ENCODE measurements at regions not wholly inside any gene's neighbourhood (a gene's known extent, or its start where the extent isn't known, plus 50 kb on each side); places are given as distances from the start of the nearest gene placed in this dataset.
"Not testable (repeated sequence)": the region's sequence is repeated elsewhere in the genome, so short reads cannot be mapped to it uniquely, and the experiment has no call there.

- TF ChIP-seq SUZ12 (IDR thresholded peaks at IDR 0.05; ENCODE audit: low read length); PHF8 (conservative IDR thresholded peaks at IDR 0.05; ENCODE audit: low read depth, low read length); EGR1 (IDR thresholded peaks at IDR 0.05; ENCODE audit: borderline replicate concordance, low read depth, low read length); CEBPB (IDR thresholded peaks at IDR 0.05; ENCODE audit: low read depth, low read length); CTCF (IDR thresholded peaks at IDR 0.05; ENCODE audit: control extremely low read depth in 1 of 3, insufficient read depth in 1 of 3, low read depth in 1 of 3, low read length in 3 of 3); GABPA (IDR thresholded peaks at IDR 0.05; ENCODE audit: borderline replicate concordance, insufficient read depth, low read length); BCL11A (IDR thresholded peaks at IDR 0.05; ENCODE audit: low read depth in 2 of 2, low read length in 2 of 2); TBP (IDR thresholded peaks at IDR 0.05; ENCODE audit: low read depth, low read length); CREB1 (IDR thresholded peaks at IDR 0.05); SAP30 (IDR thresholded peaks at IDR 0.05; ENCODE audit: insufficient read depth, insufficient replicate concordance, low read length): not testable (repeated sequence)
Observed at GRCh38 chr2:109987458-109988345, 89.2 kb downstream of the LIMS3 start.

Data from H1 (cell line).